GM12874 (cell line): ENCODE measurements at regions not wholly inside any gene's neighbourhood (a gene's known extent, or its start where the extent isn't known, plus 50 kb on each side); places are given as distances from the start of the nearest gene placed in this dataset.

Experiments
- TF ChIP-seq, protein P1 (sequence below): IDR thresholded peaks from 2 replicates; pipeline ENCODE4 v1.5.1; 2011; ENCODE audit warnings: low read depth, mild to moderate bottlenecking, control low read depth, low read length, moderate library complexity; ENCODE audit not compliant: insufficient read depth

GRCh38 chr2:118309946-118310680 is 221.8 kb downstream of the INSIG2 start:
- TF ChIP-seq, protein P1, sequence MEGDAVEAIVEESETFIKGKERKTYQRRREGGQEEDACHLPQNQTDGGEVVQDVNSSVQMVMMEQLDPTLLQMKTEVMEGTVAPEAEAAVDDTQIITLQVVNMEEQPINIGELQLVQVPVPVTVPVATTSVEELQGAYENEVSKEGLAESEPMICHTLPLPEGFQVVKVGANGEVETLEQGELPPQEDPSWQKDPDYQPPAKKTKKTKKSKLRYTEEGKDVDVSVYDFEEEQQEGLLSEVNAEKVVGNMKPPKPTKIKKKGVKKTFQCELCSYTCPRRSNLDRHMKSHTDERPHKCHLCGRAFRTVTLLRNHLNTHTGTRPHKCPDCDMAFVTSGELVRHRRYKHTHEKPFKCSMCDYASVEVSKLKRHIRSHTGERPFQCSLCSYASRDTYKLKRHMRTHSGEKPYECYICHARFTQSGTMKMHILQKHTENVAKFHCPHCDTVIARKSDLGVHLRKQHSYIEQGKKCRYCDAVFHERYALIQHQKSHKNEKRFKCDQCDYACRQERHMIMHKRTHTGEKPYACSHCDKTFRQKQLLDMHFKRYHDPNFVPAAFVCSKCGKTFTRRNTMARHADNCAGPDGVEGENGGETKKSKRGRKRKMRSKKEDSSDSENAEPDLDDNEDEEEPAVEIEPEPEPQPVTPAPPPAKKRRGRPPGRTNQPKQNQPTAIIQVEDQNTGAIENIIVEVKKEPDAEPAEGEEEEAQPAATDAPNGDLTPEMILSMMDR, result no peak

DNA sequence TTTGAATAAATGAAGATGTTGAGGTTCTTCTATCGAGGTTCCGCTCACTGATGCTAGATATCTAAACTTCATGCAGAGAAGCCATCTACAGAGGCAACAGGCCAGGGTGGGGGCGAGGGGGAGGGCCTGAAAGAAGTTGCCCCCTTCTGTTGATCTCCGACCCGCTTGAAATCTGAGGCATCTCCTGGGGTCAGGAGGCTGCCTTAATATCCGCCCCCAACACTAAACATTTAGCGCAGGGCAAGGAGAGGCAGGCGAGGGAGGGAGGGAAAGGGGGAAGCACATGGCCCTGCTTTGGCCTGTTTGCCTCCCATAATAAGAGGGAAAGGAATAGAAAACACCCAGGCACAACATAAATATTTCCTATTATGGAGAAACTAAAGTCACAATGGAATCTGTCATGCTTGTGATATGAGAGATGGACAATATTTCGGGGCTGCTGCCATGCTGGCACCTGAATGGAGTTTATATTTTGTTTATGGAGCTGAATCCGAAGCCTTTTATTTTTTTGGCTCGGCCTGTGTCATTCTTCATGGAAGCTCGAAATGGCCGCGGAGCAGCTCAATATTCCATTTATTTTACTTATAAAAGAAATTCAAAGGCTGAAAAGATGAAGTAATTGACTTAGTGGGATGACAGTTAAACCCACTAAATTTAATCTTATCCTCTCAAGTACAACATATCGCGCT is 221.1 kb downstream of the INSIG2 start:
- TF ChIP-seq, protein P1, result no peak

DNA sequence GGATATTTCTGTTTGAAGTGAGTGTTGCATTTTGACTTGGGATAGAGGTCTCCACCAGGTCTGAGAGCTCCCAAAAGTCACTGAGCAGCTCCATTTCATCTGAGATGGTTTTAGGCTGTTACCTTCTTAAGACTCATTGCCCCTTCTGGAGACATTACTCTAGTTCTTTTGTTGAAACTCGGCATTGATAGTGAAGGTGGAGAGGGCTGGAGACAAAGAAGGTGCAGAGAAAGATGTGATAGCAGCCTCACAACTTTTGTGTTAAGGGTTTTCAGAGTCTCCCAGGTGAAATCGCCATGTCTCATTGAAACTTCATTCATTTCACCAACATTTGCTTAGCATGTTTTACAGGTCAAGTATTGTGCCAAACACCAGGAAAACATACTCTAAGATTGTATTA is 219.6 kb downstream of the INSIG2 start:
- TF ChIP-seq, protein P1, result no peak

GRCh38 chr2:118301248-118301647 is 213.0 kb downstream of the INSIG2 start:
- TF ChIP-seq, protein P1, result no peak

DNA sequence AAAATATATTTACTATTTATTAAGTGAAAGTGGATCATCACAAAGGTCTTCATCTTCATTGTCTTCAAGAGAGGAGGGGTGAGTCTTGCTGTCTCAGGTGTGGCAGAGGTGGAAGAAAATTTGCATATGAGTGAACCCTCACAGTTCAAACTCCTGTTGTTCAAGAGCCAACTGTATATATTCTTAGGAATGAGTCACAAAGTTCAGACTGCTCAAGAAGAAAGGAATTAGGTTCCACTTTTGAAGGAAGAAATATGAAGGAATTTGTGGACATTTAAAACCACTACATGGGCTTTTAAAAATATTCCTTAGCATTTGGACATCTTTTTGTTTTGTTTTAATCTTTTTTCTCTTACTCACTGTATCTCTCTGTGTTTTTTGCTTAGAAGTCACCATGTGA is 212.6 kb downstream of the INSIG2 start:
- TF ChIP-seq, protein P1, result no peak

- TF ChIP-seq, protein P1, result no peak
Measured at GRCh38 chr2:118296663-118297062, 208.4 kb downstream of the INSIG2 start.

GRCh38 chr2:118295592-118296390 is 207.5 kb downstream of the INSIG2 start:
- TF ChIP-seq, protein P1, result no peak
